ENCODE measurements at regions not wholly inside any gene's neighbourhood (a gene's known extent, or its start where the extent isn't known, plus 50 kb on each side); places are given as distances from the start of the nearest gene placed in this dataset.

- no peaks in the 10 kb centered on the region for H3K27me3 Mint-ChIP-seq
- H3K4me3 Mint-ChIP-seq (ENCODE audit: low read depth), result no peak overlapping the region
- H3K9me3 Mint-ChIP-seq (ENCODE audit: low read depth), result peaks cover 2% of the 10 kb centered on the region
- no peak for DNase-seq (ENCODE audit: low spot score, unreplicated experiment)
- H3K4me1 Mint-ChIP-seq (ENCODE audit: low read depth), result no peaks in the 10 kb centered on the region
- no peak for TF ChIP-seq CTCF (IDR thresholded peaks at IDR 0.05; ENCODE audit: unreplicated experiment)
- H3K27ac Mint-ChIP-seq, result no peak overlapping the region
- peaks cover 6% of the 10 kb centered on the region for H3K36me3 Mint-ChIP-seq (ENCODE audit: insufficient read depth)
Measured at GRCh38 chr3:18046131-18046915, 303.9 kb upstream of the TBC1D5 start.

- DNase-seq (ENCODE audit: low spot score, unreplicated experiment), result no peak
- Mint-ChIP-seq H3K4me1 (ENCODE audit: low read depth) (no peaks in the 10 kb centered on the region), H3K9me3 (ENCODE audit: low read depth) (peaks cover 8% of the 10 kb centered on the region), H3K4me3 (ENCODE audit: low read depth) (no peak overlapping the region), H3K27ac (no peak overlapping the region), H3K36me3 (ENCODE audit: insufficient read depth) (peaks cover 11% of the 10 kb centered on the region), H3K27me3 (no peaks in the 10 kb centered on the region)
- TF ChIP-seq CTCF (IDR thresholded peaks at IDR 0.05; ENCODE audit: unreplicated experiment), result no peak
Measured at GRCh38 chr3:18044971-18045880, 302.8 kb upstream of the TBC1D5 start.

- no peak for TF ChIP-seq CTCF (IDR thresholded peaks at IDR 0.05; ENCODE audit: unreplicated experiment)
- no peaks in the 10 kb centered on the region for H3K4me1 Mint-ChIP-seq (ENCODE audit: low read depth)
- H3K27ac Mint-ChIP-seq, result no peak overlapping the region
- no peak overlapping the region for H3K4me3 Mint-ChIP-seq (ENCODE audit: low read depth)
- no peaks in the 10 kb centered on the region for H3K27me3 Mint-ChIP-seq
- H3K36me3 Mint-ChIP-seq (ENCODE audit: insufficient read depth), result peaks cover 11% of the 10 kb centered on the region
- no peak for DNase-seq (ENCODE audit: low spot score, unreplicated experiment)
- H3K9me3 Mint-ChIP-seq (ENCODE audit: low read depth), result peaks cover 8% of the 10 kb centered on the region
Measured at GRCh38 chr3:18044191-18044590, 301.8 kb upstream of the TBC1D5 start.

GRCh38 chr3:18036450-18036815 lies 294.0 kb upstream of the TBC1D5 start:
- Mint-ChIP-seq H3K27me3 (no peaks in the 10 kb centered on the region), H3K36me3 (ENCODE audit: insufficient read depth) (peaks cover 6% of the 10 kb centered on the region), H3K4me1 (ENCODE audit: low read depth) (peaks cover 10% of the 10 kb centered on the region), H3K27ac (no peak overlapping the region), H3K4me3 (ENCODE audit: low read depth) (no peak overlapping the region), H3K9me3 (ENCODE audit: low read depth) (peaks cover 7% of the 10 kb centered on the region)
- no peak for DNase-seq (ENCODE audit: low spot score, unreplicated experiment)
- TF ChIP-seq CTCF (IDR thresholded peaks at IDR 0.05; ENCODE audit: unreplicated experiment), result no peak

- H3K4me3 Mint-ChIP-seq (ENCODE audit: low read depth), result no peak overlapping the region
- peaks cover 2% of the 10 kb centered on the region for H3K9me3 Mint-ChIP-seq (ENCODE audit: low read depth)
- H3K27me3 Mint-ChIP-seq, result no peaks in the 10 kb centered on the region
- no peak for DNase-seq (ENCODE audit: low spot score, unreplicated experiment)
- H3K27ac Mint-ChIP-seq, result no peak overlapping the region
- peaks cover under 1% of the 10 kb centered on the region for H3K36me3 Mint-ChIP-seq (ENCODE audit: insufficient read depth)
- H3K4me1 Mint-ChIP-seq (ENCODE audit: low read depth), result peaks cover 10% of the 10 kb centered on the region
- no peak for TF ChIP-seq CTCF (IDR thresholded peaks at IDR 0.05; ENCODE audit: unreplicated experiment)
Measured at GRCh38 chr3:18035641-18036449, 293.4 kb upstream of the TBC1D5 start.

Measured in progenitor cell of endocrine pancreas (in vitro differentiated cells).